Fibroblast of skin of abdomen (primary cell): ENCODE measurements at regions not wholly inside any gene's neighbourhood (a gene's known extent, or its start where the extent isn't known, plus 50 kb on each side); places are given as distances from the start of the nearest gene placed in this dataset.

Source experiments
- DNase-seq: peaks from one replicate; pipeline ENCODE4 v3.0.0-alpha.2; 2013

DNA sequence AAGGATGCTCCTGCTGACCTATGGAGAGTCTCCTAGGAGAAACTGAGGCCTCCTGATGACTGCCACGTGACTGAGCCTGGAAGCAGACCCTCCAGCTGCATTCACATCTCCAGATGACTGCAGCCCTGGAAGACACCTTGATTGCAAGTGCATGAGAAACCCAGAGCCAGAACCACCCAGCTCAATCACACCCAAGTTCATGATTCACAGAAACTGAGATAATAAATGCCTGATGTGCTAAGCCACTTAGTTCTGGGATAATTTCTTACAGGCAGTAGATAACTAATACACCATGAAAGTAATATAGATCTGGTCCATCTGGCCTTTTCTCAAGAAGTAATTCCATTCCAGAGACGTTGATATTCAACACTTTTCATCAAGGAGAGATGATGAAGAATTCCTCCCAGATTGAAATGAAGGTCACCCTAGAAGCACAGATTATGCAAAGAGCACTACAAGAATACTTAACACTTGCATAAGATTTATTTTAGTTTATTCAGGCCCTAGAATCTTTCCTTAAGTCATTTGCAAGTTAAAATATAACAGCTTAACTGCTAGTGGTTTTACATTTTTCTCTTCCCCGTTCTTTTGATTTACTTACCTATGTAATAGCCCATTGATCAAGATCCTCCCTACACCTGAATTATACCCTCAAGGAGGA lies 208.2 kb upstream of the INHBA start:
- DNase-seq: peak; percentile 88

DNA sequence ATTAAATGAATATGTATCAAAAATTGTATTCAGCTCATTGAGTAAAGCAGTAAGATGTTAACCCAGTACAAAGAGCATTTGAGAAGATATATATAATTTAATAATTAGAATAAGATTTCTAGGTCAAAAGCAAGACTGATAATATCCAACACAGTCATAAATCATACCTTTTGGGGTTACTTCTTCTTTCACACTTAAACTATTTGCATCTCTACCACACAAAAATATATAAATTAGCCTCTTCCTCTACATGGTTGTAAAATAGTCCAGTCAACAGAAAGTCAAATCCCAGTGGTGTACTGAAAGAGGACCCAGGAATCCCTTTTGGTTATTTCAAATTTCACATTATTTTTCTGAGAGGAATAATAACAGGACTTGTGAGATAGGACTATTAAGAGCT lies 204.6 kb upstream of the INHBA start:
- no peak for DNase-seq

DNA sequence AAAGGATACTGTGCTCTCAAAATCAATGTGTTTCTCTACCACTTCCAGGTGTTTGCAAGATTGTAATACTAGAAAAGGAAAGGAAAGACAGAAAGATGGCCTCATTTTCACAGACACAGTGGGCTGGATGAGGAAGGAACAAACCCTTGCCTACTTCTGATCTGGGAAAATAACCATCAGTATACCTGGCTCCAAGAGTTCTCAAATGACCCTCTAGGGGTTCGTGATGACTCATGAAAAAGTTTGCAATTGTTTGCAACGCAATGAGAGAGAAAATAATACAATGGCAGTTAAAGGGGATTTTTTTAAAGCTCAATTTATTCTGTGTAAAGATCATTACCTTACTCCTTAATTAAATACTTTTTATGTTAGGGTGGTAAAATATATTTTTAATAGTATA lies 197.6 kb upstream of the INHBA start:
- DNase-seq: no peak

DNA sequence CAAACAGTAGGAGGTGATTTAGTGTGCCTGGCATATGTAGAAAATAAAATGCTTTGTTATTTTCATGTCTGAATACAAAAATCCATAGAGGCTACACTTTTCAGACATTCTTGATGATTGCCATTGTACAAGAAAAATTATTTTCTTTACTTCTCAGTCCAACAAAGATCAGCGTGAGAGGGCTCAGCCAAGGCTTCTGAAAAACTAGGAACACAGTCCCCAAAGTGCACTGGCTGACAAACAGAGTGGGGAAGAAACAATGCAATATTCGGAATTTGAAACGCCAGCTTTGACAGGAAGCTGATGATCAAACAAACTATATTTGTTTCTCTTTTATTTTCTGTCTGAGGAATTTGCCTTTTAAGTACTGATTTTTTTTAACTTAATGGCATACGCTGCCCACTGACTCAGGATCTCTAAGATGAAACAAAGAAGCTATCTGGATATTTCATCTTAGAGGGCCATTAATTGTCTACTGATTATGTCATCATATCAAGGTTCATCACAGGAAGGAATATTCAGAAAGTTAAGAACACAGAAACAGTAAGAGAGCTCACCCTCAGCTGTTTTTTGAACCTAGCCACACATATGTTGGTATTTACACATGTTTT lies 197.0 kb upstream of the INHBA start:
- no peak for DNase-seq

DNA sequence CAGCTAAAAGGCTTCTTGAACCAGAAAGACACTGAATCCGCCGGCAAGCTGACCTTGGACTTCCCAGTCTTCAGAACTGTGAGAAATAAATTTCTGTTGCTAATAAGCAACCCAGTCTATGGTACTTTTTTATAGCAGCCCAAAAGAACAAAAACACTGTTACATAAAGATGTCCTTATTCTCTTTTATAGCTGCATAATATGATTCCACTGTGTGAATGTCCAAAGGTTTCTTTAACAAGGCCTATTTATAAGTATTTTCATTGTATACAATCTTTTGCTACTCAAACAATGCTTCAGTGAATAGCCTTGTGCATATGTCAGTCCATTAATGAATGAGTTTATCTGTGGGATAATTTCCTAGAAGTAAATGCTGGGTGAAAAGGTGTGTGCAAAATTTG lies 190.8 kb upstream of the INHBA start:
- DNase-seq: no peak

DNA sequence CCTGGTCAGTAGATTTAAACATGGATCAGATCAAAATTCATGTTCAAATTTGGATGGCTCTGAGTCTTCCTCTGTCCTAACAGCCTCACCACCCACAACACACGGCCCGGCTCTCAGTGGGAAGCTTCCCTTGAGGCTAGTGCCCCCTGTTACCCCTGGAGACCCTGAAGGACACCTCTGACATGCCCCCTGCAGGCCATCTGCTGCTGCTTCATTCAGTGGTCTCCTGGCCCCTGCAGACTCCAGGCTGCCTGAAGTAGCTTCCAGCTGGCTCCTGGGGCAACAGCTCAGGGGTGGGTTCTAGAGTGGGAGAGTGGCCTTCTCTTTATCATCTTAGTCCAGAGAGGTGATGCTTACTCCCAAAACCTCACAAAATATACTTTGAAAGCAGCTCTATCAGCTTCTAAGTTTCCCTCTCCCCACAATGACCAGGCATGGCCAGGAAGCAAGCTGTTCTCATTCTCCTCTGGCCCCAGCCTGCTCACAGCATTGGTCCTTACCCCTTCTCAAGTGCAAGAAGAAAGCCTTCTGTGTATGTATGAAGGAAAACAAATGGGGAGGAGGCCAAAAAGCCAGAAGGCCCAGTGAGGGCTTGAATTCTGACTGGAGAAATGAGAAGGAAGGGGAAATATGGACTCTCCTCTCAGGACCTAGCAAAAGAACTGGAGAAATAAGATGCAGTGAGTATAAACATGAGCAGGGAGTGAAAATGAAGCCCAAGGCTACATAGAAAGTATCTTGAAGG lies 189.6 kb upstream of the INHBA start:
- DNase-seq: no peak

DNA sequence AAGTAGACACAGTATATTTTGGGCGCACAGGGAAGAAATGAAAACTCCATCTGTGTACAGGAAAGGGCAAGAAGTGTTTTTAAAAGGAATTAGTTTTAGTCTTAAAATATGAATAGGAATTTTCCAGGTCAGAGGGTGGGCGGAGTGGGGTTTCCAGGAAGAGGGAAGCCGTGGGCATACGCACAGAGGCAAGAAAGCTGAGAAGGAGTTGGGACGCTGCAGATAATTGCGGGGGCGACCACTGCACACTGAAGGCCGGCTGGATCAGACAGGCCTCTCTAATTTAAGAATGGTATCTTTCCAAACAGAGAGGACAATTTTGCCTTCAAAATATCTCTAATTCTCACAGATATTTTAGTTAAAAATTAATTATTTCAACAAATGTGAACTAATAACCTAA lies 189.1 kb upstream of the INHBA start:
- DNase-seq: no peak

DNA sequence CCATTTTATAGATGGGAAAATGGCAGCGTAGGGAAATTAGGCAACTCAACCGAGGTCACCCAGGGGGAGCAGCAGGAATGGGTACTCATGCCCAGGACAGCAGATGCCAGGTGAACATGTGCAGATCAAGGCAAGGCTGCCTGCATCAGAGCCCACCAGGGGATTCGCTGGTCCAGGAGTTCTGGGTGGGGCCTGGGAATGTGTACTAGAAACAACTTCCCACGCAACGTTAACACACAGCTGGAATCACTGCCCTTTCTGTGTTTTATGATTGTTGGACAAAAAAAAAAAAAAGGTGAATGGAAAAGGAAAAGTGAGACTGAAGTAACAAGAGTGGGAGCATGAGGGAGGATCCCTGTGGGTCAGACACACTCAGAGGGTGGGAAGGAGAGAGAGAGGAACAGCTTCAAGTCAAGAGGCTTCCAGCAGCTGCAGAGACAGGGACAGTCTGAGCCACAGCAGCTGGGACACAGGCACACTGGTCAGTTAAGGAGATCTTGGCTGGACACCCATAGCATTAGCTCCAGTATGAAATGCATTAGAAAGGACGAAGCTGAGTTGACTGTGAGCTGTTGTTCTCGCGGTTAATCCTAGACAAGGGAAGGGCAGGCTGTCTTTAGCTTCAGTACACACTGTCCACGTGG lies 187.9 kb upstream of the INHBA start:
- no peak for DNase-seq

DNA sequence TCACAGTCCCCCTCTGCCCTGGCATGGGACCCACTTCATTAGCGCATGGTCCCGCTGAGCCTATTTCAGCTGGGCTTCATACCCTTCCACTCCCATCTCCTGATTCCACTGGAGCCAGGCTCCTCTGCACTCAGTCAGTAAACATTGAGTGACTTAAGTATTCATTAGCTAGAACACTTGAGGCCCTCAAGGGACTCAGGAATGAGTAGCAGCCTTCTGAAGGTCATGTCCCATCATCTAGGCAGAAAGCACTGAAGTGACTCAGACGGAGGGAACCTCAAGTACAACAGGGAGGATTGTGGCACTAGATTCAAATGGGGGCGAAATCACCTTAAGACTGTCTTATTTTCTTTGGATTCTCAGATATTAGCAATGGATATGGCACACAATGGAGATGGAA lies 186.6 kb upstream of the INHBA start:
- DNase-seq: no peak

DNA sequence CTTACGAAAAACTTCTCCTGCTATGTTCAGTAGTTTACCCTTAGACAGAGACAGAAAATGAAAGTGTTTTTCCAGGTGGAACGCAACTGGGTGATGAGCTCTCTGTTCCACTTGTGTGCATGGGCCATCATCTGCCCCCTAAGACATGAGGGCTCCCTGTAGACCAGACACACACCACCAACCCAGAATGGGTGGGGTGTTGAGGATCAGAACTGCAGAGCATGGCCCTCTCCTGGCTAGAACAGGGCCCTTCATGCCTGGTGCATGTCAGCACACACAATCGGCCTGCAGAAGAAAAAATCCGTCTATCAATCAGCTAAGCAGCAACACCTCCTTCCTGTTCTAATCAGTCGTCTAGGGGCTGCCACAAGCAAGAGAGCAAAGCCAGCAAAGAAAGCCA lies 186.2 kb upstream of the INHBA start:
- no peak for DNase-seq

DNA sequence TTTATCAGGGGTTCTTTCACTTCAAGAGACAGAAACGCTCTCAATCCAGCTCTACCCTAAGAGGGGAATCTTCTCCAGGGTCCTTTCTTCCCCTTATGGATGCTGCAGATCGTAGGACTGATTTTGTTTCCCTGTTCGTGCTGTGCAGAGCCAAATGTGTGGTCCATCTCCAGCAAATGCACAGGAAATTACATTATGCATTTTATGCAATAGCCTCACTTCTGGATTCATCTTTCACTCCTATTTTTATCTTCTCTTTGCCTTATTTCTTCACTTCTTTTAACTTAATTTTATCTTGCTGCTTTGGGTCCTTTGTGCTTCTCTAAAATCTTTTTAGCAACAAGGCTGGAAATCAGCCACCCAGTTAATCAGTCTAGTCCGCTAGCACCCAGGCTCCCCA lies 184.5 kb upstream of the INHBA start:
- DNase-seq: no peak

DNA sequence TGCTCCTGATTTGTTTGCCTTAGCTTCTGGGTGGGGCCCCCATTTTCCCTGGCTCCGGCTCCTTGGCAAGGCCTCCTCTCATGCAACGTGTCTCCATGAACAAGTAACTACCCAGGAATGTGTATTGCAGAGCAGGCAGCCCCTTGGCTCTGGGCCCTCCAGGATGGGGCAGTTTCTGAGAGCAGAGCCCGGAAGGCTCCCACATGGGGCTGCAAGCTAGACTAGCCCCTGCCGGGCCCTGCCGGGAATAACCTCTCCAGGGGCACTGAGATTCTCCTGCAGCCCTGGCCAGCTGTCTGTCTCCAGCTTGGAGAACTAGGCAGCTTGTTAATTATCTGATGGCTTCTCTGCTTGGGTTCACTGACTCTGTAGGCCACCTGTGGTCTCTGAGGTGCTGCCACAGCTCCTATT lies 184.0 kb upstream of the INHBA start:
- DNase-seq: peak; percentile 98

DNA sequence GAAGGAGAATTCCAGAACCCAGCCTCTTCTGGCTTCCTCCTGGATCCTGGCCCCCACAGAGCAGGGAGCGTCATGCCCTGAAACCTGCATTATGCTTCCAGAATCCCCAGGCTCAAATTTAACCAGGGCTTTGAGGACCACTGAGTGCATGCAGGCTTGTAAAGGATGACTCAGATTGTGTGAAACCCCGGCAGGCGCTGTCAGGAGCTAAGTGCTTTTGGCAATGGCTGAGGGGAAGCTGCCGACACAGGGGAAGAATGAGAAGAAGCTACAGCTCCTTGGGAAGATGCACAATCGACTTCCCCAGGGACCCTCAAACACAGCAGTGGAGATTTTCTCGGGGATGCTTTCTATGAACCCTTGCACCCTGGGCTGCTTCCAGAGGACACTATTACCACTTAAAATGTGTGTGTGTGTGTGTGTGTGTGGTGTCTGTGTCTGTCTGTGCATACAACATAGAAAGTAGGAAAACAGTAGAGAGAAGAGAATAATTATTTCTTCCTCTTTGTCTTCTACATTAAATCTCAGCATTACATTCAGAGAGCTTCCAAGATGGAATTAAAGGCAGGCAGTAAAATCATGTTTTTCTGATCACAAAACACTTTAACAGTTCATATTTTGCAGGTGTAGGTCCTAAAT lies 183.5 kb upstream of the INHBA start:
- DNase-seq: peak; percentile 97

DNA sequence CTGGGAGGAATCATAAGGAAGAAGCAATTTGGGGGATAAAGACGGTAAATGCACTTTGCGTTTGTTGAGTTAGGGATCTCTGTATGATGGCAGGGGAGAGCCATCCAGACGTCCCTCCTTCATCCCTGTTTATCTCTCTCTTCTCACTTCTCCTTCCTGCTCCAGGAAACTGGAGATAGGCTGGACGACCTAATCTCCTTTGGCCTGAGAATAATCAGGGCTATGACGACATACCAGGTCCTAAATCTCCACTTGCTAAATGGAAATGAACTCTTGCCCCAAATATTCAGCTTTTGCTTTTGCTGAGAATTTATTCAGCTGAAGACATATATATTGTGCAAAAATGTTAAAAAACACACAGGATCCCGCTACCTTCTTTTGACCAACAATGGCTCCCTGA lies 182.9 kb upstream of the INHBA start:
- DNase-seq: no peak

DNA sequence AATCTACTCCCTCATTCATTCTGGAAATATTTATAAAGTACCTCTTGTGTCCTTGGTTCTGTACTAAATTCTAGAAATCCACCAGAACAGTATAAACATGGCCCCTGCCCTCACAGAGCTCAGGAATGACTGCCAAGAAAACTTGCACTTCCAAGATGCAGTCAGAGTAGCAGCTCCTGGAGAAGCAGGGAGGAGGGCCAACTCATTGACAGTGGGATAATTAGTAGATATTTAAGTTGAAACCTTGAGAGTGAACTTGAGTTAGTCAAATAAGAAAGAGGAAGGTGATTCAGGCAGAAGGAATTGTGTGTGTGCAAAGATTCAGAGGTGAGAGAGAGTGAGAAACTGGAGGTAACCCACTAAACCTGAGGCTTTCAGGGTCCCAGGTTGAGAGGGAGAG lies 182.2 kb upstream of the INHBA start:
- DNase-seq: peak; percentile 81

DNA sequence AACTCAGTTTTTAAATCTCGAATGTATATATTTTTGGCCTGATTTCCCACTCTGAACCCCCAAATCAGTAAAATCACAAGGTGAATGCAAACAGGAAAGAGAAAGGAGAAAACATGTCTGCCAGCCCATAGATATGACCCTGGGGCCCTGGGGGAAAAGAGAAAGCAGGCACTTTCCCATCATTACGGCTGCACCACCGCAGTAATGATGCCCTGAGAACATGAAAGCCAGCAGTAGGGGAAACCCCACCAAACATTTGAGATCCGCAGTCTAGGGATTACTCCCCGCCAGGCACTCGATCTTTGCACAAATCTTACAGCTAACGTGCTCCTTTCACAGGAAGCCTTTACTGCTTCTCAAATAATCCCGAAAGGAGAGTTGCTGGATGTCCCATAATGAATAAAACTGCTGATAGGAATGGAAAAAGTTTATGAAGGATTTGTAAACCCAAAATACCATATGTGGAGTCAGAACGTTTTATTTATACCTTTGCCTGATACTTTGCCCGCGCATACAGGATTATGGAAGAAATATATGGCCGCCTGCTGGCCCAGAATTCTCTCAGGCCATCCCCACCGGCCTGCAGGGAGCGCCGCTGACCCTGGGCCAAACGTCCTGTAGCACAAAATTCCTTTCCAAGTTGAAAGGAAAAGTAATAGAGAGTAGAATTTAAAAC lies 180.0 kb upstream of the INHBA start:
- no peak for DNase-seq

DNA sequence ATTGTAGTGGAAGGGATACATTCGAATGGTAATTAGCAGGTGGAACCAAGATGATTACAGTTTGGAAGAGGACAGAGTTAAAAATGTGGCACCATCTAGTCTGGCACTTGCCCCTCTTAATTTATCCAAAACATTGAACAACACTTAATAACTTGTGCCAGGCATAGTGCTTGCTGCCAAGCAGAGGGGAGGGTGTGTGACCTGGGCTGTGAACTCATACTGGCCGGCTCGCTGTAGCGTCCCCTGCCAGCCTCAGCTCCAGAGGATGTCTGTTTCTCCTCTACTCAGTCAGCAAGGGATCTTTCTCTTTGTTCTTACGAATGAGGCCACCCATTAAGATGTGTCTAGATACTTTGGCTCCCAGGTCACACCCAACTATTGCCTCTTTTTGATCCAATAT lies 179.4 kb upstream of the INHBA start:
- DNase-seq: no peak

DNA sequence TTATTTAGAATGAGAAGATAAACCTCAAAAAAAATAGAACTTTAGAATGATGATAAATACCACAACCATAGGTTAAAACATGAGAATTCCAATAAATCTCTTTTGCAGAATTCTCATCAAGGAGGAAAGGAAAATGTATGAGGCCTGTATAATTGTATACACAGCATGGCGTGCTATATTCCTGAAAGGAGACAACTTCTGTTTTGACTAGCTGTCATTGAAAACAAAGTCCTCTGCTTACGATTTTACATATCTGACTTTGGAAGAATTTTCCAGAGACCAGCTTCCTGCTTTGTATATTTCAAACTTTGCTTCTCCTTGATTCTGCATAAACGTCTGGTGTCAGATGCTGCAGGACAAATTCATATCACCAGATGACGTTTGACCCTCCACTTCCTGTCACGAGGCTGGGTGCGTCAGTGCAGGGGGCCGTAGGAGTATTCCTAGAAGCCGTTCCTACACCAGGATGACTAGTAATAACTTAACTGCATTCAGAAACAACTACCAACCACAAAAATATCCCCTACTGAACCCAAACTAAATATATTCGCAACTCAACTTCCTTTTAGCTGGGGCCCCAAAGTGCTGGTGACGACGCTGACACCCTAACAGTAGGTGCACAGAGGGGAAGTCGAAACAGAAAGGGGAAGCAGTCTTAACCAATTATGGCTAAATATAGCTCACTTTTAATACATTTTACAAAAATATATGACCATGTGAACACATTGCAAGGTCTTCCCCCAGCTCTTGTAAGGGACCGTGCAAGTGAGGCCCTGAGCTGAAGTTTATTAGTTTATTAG lies 178.6 kb upstream of the INHBA start:
- DNase-seq: no peak

DNA sequence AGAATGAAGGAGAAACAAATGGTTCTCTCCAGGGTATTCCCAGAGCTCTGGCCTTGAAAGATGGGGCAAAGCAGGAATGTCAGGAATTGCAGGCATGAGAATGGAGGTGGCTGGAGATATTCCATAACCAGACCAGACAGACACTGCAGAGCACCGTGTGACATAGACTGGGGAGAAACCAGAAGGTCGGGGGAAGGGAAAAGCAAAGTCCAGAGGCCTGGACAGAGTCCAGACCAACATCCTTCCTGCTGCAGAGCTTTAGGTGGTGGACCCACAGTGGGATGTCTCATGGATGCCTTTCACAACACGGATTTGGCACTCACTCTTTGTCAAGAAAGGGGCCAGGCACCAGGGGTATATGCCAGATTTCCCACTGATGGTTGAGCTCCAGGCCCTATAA lies 177.2 kb upstream of the INHBA start:
- peak; percentile 99 for DNase-seq

DNA sequence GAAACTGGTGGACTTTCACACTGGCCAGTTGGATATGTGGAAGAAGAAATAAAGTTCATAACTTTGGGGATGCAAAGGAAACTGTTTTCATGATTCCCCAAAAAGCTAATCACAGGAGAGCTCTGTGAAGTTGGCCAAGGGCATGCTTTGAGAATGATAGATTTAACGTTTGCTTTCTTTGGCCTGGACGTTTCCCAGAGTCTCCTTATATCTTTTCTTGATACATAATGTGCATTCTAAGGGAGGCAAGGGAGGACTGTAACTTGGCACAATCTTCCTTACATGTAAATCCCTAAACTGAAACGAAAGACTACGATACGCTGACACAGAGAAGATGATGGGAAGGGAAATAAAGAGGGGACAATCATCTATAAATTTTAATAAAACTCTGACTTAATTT lies 176.5 kb upstream of the INHBA start:
- no peak for DNase-seq
